ENCODE measurements at regions not wholly inside any gene's neighbourhood (a gene's known extent, or its start where the extent isn't known, plus 50 kb on each side); places are given as distances from the start of the nearest gene placed in this dataset.

GRCh38 chr5:43985411-43985810, 382.4 kb downstream of the NNT start:
- CTCF ChIA-PET: no interaction called here
- Histone ChIP-seq H3K36me3 (ENCODE audit: control insufficient read depth in 2 of 2, insufficient read depth in 1 of 2, low read length in 2 of 2) (no peaks in the 10 kb centered on the region), H3K4me3 (ENCODE audit: low read depth, low read length) (no peak overlapping the region), H3K9me3 (ENCODE audit: control insufficient read depth, insufficient read depth, low read depth, low read length) (no peaks in the 10 kb centered on the region), H3K27ac (ENCODE audit: extremely low read depth, low read depth, low read length) (no peak overlapping the region), H3K4me1 (ENCODE audit: control insufficient read depth, insufficient read depth, low read length) (no peaks in the 10 kb centered on the region)
- no peak for TF ChIP-seq ZNF792 (tag by site-specific recombination; IDR thresholded peaks at IDR 0.05)
- TF ChIP-seq ZNF76 (tag by site-specific recombination; IDR thresholded peaks at IDR 0.05; ENCODE audit: borderline replicate concordance, low read depth): no peak
- no peak for TF ChIP-seq KLF10 (tag by site-specific recombination; IDR thresholded peaks at IDR 0.05)
- no peak for TF ChIP-seq ZNF548 (tag by site-specific recombination; IDR thresholded peaks at IDR 0.05)
- TF ChIP-seq ZNF513 (tag by site-specific recombination; IDR thresholded peaks at IDR 0.05): no peak
- no peak for TF ChIP-seq HOXD13 (CRISPR knock-in tag; IDR thresholded peaks at IDR 0.05; ENCODE audit: borderline replicate concordance)
- POLR2A ChIA-PET: no interaction called here

GRCh38 chr5:43981556-43981955, 378.6 kb downstream of the NNT start:
- TF ChIP-seq, protein P1, sequence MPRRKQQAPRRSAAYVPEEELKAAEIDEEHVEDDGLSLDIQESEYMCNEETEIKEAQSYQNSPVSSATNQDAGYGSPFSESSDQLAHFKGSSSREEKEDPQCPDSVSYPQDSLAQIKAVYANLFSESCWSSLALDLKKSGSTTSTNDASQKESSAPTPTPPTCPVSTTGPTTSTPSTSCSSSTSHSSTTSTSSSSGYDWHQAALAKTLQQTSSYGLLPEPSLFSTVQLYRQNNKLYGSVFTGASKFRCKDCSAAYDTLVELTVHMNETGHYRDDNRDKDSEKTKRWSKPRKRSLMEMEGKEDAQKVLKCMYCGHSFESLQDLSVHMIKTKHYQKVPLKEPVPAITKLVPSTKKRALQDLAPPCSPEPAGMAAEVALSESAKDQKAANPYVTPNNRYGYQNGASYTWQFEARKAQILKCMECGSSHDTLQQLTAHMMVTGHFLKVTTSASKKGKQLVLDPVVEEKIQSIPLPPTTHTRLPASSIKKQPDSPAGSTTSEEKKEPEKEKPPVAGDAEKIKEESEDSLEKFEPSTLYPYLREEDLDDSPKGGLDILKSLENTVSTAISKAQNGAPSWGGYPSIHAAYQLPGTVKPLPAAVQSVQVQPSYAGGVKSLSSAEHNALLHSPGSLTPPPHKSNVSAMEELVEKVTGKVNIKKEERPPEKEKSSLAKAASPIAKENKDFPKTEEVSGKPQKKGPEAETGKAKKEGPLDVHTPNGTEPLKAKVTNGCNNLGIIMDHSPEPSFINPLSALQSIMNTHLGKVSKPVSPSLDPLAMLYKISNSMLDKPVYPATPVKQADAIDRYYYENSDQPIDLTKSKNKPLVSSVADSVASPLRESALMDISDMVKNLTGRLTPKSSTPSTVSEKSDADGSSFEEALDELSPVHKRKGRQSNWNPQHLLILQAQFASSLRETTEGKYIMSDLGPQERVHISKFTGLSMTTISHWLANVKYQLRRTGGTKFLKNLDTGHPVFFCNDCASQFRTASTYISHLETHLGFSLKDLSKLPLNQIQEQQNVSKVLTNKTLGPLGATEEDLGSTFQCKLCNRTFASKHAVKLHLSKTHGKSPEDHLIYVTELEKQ (tag by site-specific recombination; IDR thresholded peaks at IDR 0.05; ENCODE audit: borderline replicate concordance): no peak
- H3K4me3 ChIP-seq (ENCODE audit: low read depth, low read length): no peak overlapping the region
- H3K36me3 ChIP-seq (ENCODE audit: control insufficient read depth in 2 of 2, insufficient read depth in 1 of 2, low read length in 2 of 2): no peaks in the 10 kb centered on the region
- ChIA-PET CTCF (no interaction called here), POLR2A (no interaction called here)
- H3K27ac ChIP-seq (ENCODE audit: extremely low read depth, low read depth, low read length): no peak overlapping the region
- H3K9me3 ChIP-seq (ENCODE audit: control insufficient read depth, insufficient read depth, low read depth, low read length): no peaks in the 10 kb centered on the region
- H3K4me1 ChIP-seq (ENCODE audit: control insufficient read depth, insufficient read depth, low read length): no peaks in the 10 kb centered on the region

GRCh38 chr5:43973908-43974307, 370.9 kb downstream of the NNT start:
- H3K27ac ChIP-seq (ENCODE audit: extremely low read depth, low read depth, low read length): no peak overlapping the region
- H3K36me3 ChIP-seq (ENCODE audit: control insufficient read depth in 2 of 2, insufficient read depth in 1 of 2, low read length in 2 of 2): no peaks in the 10 kb centered on the region
- TF ChIP-seq RBAK (tag by site-specific recombination; IDR thresholded peaks at IDR 0.05): no peak
- no peak for TF ChIP-seq ZNF791 (tag by site-specific recombination; IDR thresholded peaks at IDR 0.05)
- no peak for TF ChIP-seq ZNF664 (tag by site-specific recombination; IDR thresholded peaks at IDR 0.05)
- TF ChIP-seq ZNF473 (tag by site-specific recombination; IDR thresholded peaks at IDR 0.05): no peak
- TF ChIP-seq, protein P2, sequence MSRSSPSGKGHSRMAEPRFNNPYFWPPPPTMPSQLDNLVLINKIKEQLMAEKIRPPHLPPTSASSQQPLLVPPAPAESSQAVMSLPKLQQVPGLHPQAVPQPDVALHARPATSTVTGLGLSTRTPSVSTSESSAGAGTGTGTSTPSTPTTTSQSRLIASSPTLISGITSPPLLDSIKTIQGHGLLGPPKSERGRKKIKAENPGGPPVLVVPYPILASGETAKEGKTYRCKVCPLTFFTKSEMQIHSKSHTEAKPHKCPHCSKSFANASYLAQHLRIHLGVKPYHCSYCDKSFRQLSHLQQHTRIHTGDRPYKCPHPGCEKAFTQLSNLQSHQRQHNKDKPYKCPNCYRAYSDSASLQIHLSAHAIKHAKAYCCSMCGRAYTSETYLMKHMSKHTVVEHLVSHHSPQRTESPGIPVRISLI (tag by site-specific recombination; IDR thresholded peaks at IDR 0.05): no peak
- TF ChIP-seq ZNF830 (tag by site-specific recombination; IDR thresholded peaks at IDR 0.05; ENCODE audit: low read depth): no peak
- TF ChIP-seq HOXA7 (CRISPR knock-in tag; IDR thresholded peaks at IDR 0.05; ENCODE audit: borderline replicate concordance): no peak
- no peak for TF ChIP-seq ZNF529 (tag by site-specific recombination; IDR thresholded peaks at IDR 0.05; ENCODE audit: insufficient replicate concordance)
- no peak for TF ChIP-seq ZSCAN5A (tag by site-specific recombination; IDR thresholded peaks at IDR 0.05)
- no peak for TF ChIP-seq KLF16 (tag by site-specific recombination; IDR thresholded peaks at IDR 0.05)
- TF ChIP-seq YY2 (tag by site-specific recombination; IDR thresholded peaks at IDR 0.05): no peak
- TF ChIP-seq, protein P3, sequence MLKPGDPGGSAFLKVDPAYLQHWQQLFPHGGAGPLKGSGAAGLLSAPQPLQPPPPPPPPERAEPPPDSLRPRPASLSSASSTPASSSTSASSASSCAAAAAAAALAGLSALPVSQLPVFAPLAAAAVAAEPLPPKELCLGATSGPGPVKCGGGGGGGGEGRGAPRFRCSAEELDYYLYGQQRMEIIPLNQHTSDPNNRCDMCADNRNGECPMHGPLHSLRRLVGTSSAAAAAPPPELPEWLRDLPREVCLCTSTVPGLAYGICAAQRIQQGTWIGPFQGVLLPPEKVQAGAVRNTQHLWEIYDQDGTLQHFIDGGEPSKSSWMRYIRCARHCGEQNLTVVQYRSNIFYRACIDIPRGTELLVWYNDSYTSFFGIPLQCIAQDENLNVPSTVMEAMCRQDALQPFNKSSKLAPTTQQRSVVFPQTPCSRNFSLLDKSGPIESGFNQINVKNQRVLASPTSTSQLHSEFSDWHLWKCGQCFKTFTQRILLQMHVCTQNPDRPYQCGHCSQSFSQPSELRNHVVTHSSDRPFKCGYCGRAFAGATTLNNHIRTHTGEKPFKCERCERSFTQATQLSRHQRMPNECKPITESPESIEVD (tag by site-specific recombination; IDR thresholded peaks at IDR 0.05): no peak
- no peak overlapping the region for H3K4me3 ChIP-seq (ENCODE audit: low read depth, low read length)
- H3K9me3 ChIP-seq (ENCODE audit: control insufficient read depth, insufficient read depth, low read depth, low read length): no peaks in the 10 kb centered on the region
- CTCF ChIA-PET: no interaction called here
- H3K4me1 ChIP-seq (ENCODE audit: control insufficient read depth, insufficient read depth, low read length): no peaks in the 10 kb centered on the region
- POLR2A ChIA-PET: no interaction called here

Measured in HEK293 (cell line).